ENCODE measurements at regions not wholly inside any gene's neighbourhood (a gene's known extent, or its start where the extent isn't known, plus 50 kb on each side); places are given as distances from the start of the nearest gene placed in this dataset.

DNA sequence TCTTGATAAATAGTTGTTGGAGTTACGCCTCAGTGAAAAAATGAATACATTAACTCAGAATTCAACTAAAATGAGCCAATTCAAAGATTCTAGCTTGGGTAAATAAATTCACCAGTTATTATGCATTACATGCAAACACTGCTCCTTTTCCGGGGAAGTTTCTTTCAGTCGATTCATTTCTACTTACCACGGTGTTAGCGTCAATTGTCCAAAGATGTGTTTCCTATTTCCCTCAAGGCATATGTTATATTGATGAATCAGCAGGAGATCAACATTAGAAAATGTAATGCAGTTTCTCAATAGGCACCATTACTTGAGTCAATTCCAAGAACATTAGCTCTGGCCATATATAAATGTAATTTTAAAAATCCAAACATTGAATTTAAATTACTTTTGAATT lies 517.7 kb downstream of the OTOL1 start:
- no peaks in the 10 kb centered on the region; a peak in 1 of 4 replicates for H3K4me1 Mint-ChIP-seq
- H3K4me1 ChIP-seq (ENCODE audit: insufficient read depth, low read length): no peaks in the 10 kb centered on the region
- no peak overlapping the region for H2BK120ac ChIP-seq (ENCODE audit: low read depth, low read length, poor library complexity, severe bottlenecking)

More for the DNA sequence above, 517.7 kb downstream of the OTOL1 start:
- Histone ChIP-seq H3K4me2 (ENCODE audit: insufficient read depth, insufficient read length, low read length) (no peak overlapping the region), H2AK5ac (ENCODE audit: insufficient read length, low read length) (no peak overlapping the region), H4K91ac (ENCODE audit: insufficient read length, low read depth, low read length) (no peak overlapping the region), H3K27me3 (ENCODE audit: insufficient read depth, low read length) (no peaks in the 10 kb centered on the region), H3K27ac (ENCODE audit: insufficient read length, low read depth, low read length) (no peak overlapping the region), H3K23me2 (ENCODE audit: insufficient read length, low read depth, low read length, poor library complexity, severe bottlenecking) (no peaks in the 10 kb centered on the region), H4K5ac (ENCODE audit: insufficient read length, low read depth, low read length) (no peak overlapping the region), H3K18ac (ENCODE audit: insufficient read length, low read depth, low read length) (no peak overlapping the region), H3K56ac (ENCODE audit: insufficient read length, low read depth, low read length) (no peak overlapping the region), H2BK12ac (ENCODE audit: insufficient read length, low read depth, low read length) (no peak overlapping the region), H4K8ac (replicated peaks; ENCODE audit: insufficient read length, low read depth, low read length) (no peak overlapping the region), H4K20me1 (ENCODE audit: control insufficient read depth, insufficient read depth, insufficient read length) (no peaks in the 10 kb centered on the region), H3K4ac (ENCODE audit: low read depth, low read length) (no peak overlapping the region), H3K9ac (ENCODE audit: extremely low read depth, insufficient read length, low read length) (no peak overlapping the region), H3K79me2 (ENCODE audit: insufficient read depth, low read length) (no peaks in the 10 kb centered on the region), H2BK15ac (ENCODE audit: low read depth, low read length) (no peak overlapping the region), H3K23ac (ENCODE audit: insufficient read length, low read depth, low read length) (no peak overlapping the region), H2BK5ac (ENCODE audit: insufficient read length, low read length) (no peak overlapping the region), H3T11ph (ENCODE audit: low read length) (no peak overlapping the region), H3K9me3 (ENCODE audit: control insufficient read depth, low read depth, low read length) (no peaks in the 10 kb centered on the region), H2BK20ac (ENCODE audit: low read depth, low read length, poor library complexity, severe bottlenecking) (no peak overlapping the region), H3K79me1 (ENCODE audit: insufficient read depth, low read depth, low read length, poor library complexity, severe bottlenecking) (no peaks in the 10 kb centered on the region), H3K14ac (ENCODE audit: insufficient read depth, low read length) (no peak overlapping the region), H2AFZ (ENCODE audit: low read length) (no peak overlapping the region)
- no peak for DNase-seq
- no peaks in the 10 kb centered on the region for H3K9me3 Mint-ChIP-seq
- no CpG with 5 or more reads among the region's 5 CpGs for WGBS (ENCODE audit: extremely low coverage, insufficient read length, low lambda C conversion rate)
- H3K27ac Mint-ChIP-seq: no peak overlapping the region
- no peaks in the 10 kb centered on the region for H3K27me3 Mint-ChIP-seq (ENCODE audit: low read depth)
- no peak overlapping the region for H3K4me3 Mint-ChIP-seq
- TF ChIP-seq, protein P1, sequence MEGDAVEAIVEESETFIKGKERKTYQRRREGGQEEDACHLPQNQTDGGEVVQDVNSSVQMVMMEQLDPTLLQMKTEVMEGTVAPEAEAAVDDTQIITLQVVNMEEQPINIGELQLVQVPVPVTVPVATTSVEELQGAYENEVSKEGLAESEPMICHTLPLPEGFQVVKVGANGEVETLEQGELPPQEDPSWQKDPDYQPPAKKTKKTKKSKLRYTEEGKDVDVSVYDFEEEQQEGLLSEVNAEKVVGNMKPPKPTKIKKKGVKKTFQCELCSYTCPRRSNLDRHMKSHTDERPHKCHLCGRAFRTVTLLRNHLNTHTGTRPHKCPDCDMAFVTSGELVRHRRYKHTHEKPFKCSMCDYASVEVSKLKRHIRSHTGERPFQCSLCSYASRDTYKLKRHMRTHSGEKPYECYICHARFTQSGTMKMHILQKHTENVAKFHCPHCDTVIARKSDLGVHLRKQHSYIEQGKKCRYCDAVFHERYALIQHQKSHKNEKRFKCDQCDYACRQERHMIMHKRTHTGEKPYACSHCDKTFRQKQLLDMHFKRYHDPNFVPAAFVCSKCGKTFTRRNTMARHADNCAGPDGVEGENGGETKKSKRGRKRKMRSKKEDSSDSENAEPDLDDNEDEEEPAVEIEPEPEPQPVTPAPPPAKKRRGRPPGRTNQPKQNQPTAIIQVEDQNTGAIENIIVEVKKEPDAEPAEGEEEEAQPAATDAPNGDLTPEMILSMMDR (conservative IDR thresholded peaks at IDR 0.05): no peak
- no peaks in the 10 kb centered on the region for H3K36me3 Mint-ChIP-seq (ENCODE audit: insufficient read depth in 1 of 3, low read depth in 3 of 3)

Data from H9 (cell line).